ENCODE measurements at regions not wholly inside any gene's neighbourhood (a gene's known extent, or its start where the extent isn't known, plus 50 kb on each side); places are given as distances from the start of the nearest gene placed in this dataset.

- no peak overlapping the region for H3K4me3 ChIP-seq (ENCODE audit: control insufficient read depth, low read depth, low read length)
- no peak for DNase-seq (ENCODE audit: low read depth)
- TF ChIP-seq CTCF (IDR thresholded peaks at IDR 0.05; ENCODE audit: control insufficient read depth, insufficient read depth, low read depth, low read length, missing control alignments): no peak
Measured at GRCh38 chr3:7999384-7999783, 502.2 kb upstream of the LMCD1 start.

- no peak overlapping the region for H3K4me3 ChIP-seq (ENCODE audit: control insufficient read depth, low read depth, low read length)
- no peak for DNase-seq (ENCODE audit: low read depth)
- TF ChIP-seq CTCF (IDR thresholded peaks at IDR 0.05; ENCODE audit: control insufficient read depth, insufficient read depth, low read depth, low read length, missing control alignments): no peak
Measured at GRCh38 chr3:8001307-8001706, 500.3 kb upstream of the LMCD1 start.

- DNase-seq (ENCODE audit: low read depth): no peak
- no peak for TF ChIP-seq CTCF (IDR thresholded peaks at IDR 0.05; ENCODE audit: control insufficient read depth, insufficient read depth, low read depth, low read length, missing control alignments)
- H3K4me3 ChIP-seq (ENCODE audit: control insufficient read depth, low read depth, low read length): no peak overlapping the region
Measured at GRCh38 chr3:8001712-8002111, 499.9 kb upstream of the LMCD1 start.

GRCh38 chr3:8011902-8012301 is 489.7 kb upstream of the LMCD1 start:
- no peak for TF ChIP-seq CTCF (IDR thresholded peaks at IDR 0.05; ENCODE audit: control insufficient read depth, insufficient read depth, low read depth, low read length, missing control alignments)
- DNase-seq (ENCODE audit: low read depth): no peak
- H3K4me3 ChIP-seq (ENCODE audit: control insufficient read depth, low read depth, low read length): no peak overlapping the region

- DNase-seq (ENCODE audit: low read depth): no peak
- no peak for TF ChIP-seq CTCF (IDR thresholded peaks at IDR 0.05; ENCODE audit: control insufficient read depth, insufficient read depth, low read depth, low read length, missing control alignments)
- no peak overlapping the region for H3K4me3 ChIP-seq (ENCODE audit: control insufficient read depth, low read depth, low read length)
Measured at GRCh38 chr3:8020047-8020841, 481.4 kb upstream of the LMCD1 start.

GRCh38 chr3:8027954-8028353 is 473.7 kb upstream of the LMCD1 start:
- no peak for DNase-seq (ENCODE audit: low read depth)
- no peak for TF ChIP-seq CTCF (IDR thresholded peaks at IDR 0.05; ENCODE audit: control insufficient read depth, insufficient read depth, low read depth, low read length, missing control alignments)
- no peak overlapping the region for H3K4me3 ChIP-seq (ENCODE audit: control insufficient read depth, low read depth, low read length)
